Keratinocyte (primary cell): ENCODE measurements at regions not wholly inside any gene's neighbourhood (a gene's known extent, or its start where the extent isn't known, plus 50 kb on each side); places are given as distances from the start of the nearest gene placed in this dataset.

Experiments
- DNase-seq: peaks from one replicate; pipeline ENCODE4 v3.0.0-alpha.2; 2011; ENCODE audit warnings: low read depth, missing footprints, low spot score
- FAIRE-seq: peaks from 2 replicates; lab custom pipeline; 2011; peaks lifted over from hg19 to GRCh38; lab: Jason Lieb, UNC
- H2AFZ ChIP-seq: 2 replicates; pipeline ENCODE4 v1.6.0; 2012; ENCODE audit warnings: low read length, control low read depth, inconsistent platforms; ENCODE audit not compliant: control insufficient read depth
- H3K27ac ChIP-seq: 2 replicates; pipeline ENCODE4 v1.5.1; 2011; ENCODE audit warnings: low read length; ENCODE audit not compliant: control insufficient read depth, insufficient read depth
- H3K27me3 ChIP-seq: 3 replicates; pipeline ENCODE4 v1.6.0; 2011; ENCODE audit warnings: low read length; ENCODE audit not compliant: control insufficient read depth, insufficient read depth; ENCODE audit errors: extremely low read depth
- H3K36me3 ChIP-seq, 2 experiments: 2 replicates in 1 of 2; 3 replicates in 1 of 2; pipeline ENCODE4 v1.5.1; 2011; ENCODE audit warnings: low read length in 2 of 2, mild to moderate bottlenecking in 1 of 2; ENCODE audit not compliant: control insufficient read depth in 2 of 2, insufficient read depth in 2 of 2; ENCODE audit errors: extremely low read depth in 1 of 2
- H3K4me1 ChIP-seq: 3 replicates; pipeline ENCODE4 v1.5.1; 2011; ENCODE audit warnings: low read length; ENCODE audit not compliant: control insufficient read depth, insufficient read depth; ENCODE audit errors: extremely low read depth
- H3K4me2 ChIP-seq: 3 replicates; pipeline ENCODE4 v1.6.0; 2011; ENCODE audit warnings: low read depth, low read length; ENCODE audit not compliant: control insufficient read depth, insufficient read depth; ENCODE audit errors: extremely low read depth
- H3K4me3 ChIP-seq, 3 experiments: fragments of 200-600 bp in 1 of 3; sonication (generic) in 1 of 3; 2 replicates in 2 of 3; 3 replicates in 1 of 3; pipeline ENCODE4 v1.5.1; 2011 to 2016; ENCODE audit warnings: low read length in 3 of 3, mild to moderate bottlenecking in 3 of 3, control low read depth in 2 of 3, inconsistent platforms in 1 of 3, low read depth in 1 of 3, mixed read lengths in 1 of 3, mixed run types in 1 of 3, moderate library complexity in 1 of 3; ENCODE audit not compliant: control insufficient read depth in 2 of 3, insufficient read depth in 2 of 3; ENCODE audit errors: extremely low read depth in 1 of 3
- H3K79me2 ChIP-seq: 2 replicates; pipeline ENCODE4 v1.6.0; 2012; ENCODE audit warnings: low read length; ENCODE audit not compliant: control insufficient read depth, insufficient read depth
- H3K9ac ChIP-seq: 3 replicates; pipeline ENCODE4 v1.6.0; 2011; ENCODE audit warnings: low read length; ENCODE audit not compliant: control insufficient read depth, insufficient read depth; ENCODE audit errors: extremely low read depth
- H3K9me1 ChIP-seq: 3 replicates; pipeline ENCODE4 v1.6.0; 2011; ENCODE audit warnings: low read length; ENCODE audit not compliant: control insufficient read depth, insufficient read depth; ENCODE audit errors: extremely low read depth
- H3K9me3 ChIP-seq: 2 replicates; pipeline ENCODE4 v1.5.1; 2012; ENCODE audit warnings: low read depth, low read length; ENCODE audit not compliant: control insufficient read depth
- H4K20me1 ChIP-seq: 3 replicates; pipeline ENCODE4 v1.6.0; 2011; ENCODE audit warnings: low read length; ENCODE audit not compliant: control insufficient read depth, insufficient read depth; ENCODE audit errors: extremely low read depth
- EZH2 ChIP-seq: IDR thresholded peaks from one replicate; pipeline ENCODE4 v1.6.1; 2012; ENCODE audit warnings: inconsistent platforms, mild to moderate bottlenecking, low read length, moderate library complexity
- dilution Hi-C: fragments of 300-500 bp; cut with MboI; formaldehyde crosslinking; loops from one replicate; pipeline ENCODE4 v1.7.0; 2020; ENCODE audit warnings: low sequenced_read_pairs; ENCODE audit not compliant: extremely low pct_ligation_motif_present
- TF ChIP-seq, protein P1 (sequence below), 3 experiments: IDR thresholded peaks in 1 of 3; conservative IDR thresholded peaks in 1 of 3; optimal IDR thresholded peaks in 1 of 3; 2 replicates in 2 of 3; 3 replicates in 1 of 3; pipeline versions ENCODE3 to v1.5.1; 2011; ENCODE audit warnings: low read length in 3 of 3, mild to moderate bottlenecking in 3 of 3, moderate library complexity in 2 of 3, control low read depth in 1 of 3, inconsistent platforms in 1 of 3; ENCODE audit not compliant: insufficient read depth in 2 of 3; ENCODE audit errors: extremely low read depth in 1 of 3

DNA sequence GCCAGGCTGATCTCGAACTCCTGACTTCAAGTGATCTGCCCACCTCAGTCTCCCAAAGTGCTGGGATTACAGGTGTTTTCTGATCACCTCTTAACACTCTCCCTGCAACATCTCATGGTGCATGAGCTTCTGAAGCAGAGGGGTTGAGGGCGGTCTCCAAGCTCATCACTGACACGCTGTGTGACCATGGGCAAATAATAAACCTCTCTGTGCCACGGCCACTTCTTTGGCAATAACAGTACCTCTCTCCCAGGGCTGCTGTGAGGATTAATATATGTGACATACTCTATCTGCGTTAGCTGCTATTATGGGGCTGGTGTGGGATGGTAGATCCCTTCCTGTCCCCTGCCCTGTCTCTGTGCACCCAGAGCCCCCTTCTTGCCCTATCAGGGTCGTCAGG lies 62.9 kb upstream of the LHX5 start:
- H3K36me3 ChIP-seq, result no peaks in the 10 kb centered on the region
- H3K27me3 ChIP-seq, result no peaks in the 10 kb centered on the region
- FAIRE-seq (no peak), DNase-seq (no peak)
- no peak overlapping the region for H3K4me2 ChIP-seq
- no peak overlapping the region for H3K4me3 ChIP-seq
- H3K27ac ChIP-seq, result no peak overlapping the region
- no peaks in the 10 kb centered on the region for H3K4me1 ChIP-seq
- H2AFZ ChIP-seq, result no peak overlapping the region
- TF ChIP-seq, protein P1, sequence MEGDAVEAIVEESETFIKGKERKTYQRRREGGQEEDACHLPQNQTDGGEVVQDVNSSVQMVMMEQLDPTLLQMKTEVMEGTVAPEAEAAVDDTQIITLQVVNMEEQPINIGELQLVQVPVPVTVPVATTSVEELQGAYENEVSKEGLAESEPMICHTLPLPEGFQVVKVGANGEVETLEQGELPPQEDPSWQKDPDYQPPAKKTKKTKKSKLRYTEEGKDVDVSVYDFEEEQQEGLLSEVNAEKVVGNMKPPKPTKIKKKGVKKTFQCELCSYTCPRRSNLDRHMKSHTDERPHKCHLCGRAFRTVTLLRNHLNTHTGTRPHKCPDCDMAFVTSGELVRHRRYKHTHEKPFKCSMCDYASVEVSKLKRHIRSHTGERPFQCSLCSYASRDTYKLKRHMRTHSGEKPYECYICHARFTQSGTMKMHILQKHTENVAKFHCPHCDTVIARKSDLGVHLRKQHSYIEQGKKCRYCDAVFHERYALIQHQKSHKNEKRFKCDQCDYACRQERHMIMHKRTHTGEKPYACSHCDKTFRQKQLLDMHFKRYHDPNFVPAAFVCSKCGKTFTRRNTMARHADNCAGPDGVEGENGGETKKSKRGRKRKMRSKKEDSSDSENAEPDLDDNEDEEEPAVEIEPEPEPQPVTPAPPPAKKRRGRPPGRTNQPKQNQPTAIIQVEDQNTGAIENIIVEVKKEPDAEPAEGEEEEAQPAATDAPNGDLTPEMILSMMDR (optimal IDR thresholded peaks at IDR 0.05 in 1 of 3, IDR thresholded peaks at IDR 0.05 in 1 of 3, conservative IDR thresholded peaks at IDR 0.05 in 1 of 3; ENCODE audit: extremely low read depth in 1 of 3, insufficient read depth in 2 of 3, low read length in 3 of 3), result no peak
- no peak for TF ChIP-seq EZH2
- no peaks in the 10 kb centered on the region for H4K20me1 ChIP-seq
- H3K9ac ChIP-seq, result no peak overlapping the region
- no peaks in the 10 kb centered on the region for H3K79me2 ChIP-seq
- H3K9me1 ChIP-seq, result no peaks in the 10 kb centered on the region
- no peaks in the 10 kb centered on the region for H3K9me3 ChIP-seq
- dilution Hi-C loops, result no loop called here

DNA sequence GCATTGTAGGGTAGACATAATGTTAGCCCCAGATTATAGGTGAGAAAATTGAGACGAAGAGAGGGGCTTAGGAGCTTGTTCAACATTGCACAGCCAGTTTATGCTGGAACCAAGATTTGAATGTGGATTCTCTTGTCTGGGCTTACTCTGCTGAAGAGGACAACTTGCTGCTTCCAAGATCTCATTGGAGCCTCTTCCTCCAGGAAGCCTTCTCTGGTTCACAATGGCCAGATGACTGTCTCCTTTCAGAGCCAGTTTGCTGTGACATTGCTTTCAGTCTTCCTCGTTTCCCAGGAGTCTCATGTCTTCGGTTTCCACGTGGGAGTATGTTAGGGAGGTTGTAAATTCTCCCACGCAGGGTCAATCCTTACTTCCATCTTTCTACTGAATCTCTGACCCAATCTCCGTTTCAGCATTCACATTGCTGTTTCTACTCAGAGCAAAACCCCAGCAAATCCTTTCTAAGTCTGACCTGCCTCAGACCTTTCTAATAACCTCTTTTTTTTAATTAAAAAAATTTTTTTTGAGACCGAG lies 62.2 kb upstream of the LHX5 start:
- no peaks in the 10 kb centered on the region for H3K4me1 ChIP-seq
- DNase-seq (no peak), FAIRE-seq (no peak)

More for the DNA sequence above, 62.2 kb upstream of the LHX5 start:
- Histone ChIP-seq H3K9ac (no peak overlapping the region), H2AFZ (no peak overlapping the region), H4K20me1 (no peaks in the 10 kb centered on the region), H3K4me3 (no peak overlapping the region), H3K79me2 (no peaks in the 10 kb centered on the region), H3K4me2 (no peak overlapping the region), H3K36me3 (no peaks in the 10 kb centered on the region), H3K9me1 (no peaks in the 10 kb centered on the region), H3K9me3 (no peaks in the 10 kb centered on the region), H3K27ac (no peak overlapping the region), H3K27me3 (no peaks in the 10 kb centered on the region)
- TF ChIP-seq, protein P1 (optimal IDR thresholded peaks at IDR 0.05 in 1 of 3, IDR thresholded peaks at IDR 0.05 in 1 of 3, conservative IDR thresholded peaks at IDR 0.05 in 1 of 3; ENCODE audit: extremely low read depth in 1 of 3, insufficient read depth in 2 of 3, low read length in 3 of 3), result no peak
- TF ChIP-seq EZH2, result no peak
- dilution Hi-C loops, result no loop called here
